Keratinocyte (primary cell): ENCODE measurements at regions not wholly inside any gene's neighbourhood (a gene's known extent, or its start where the extent isn't known, plus 50 kb on each side); places are given as distances from the start of the nearest gene placed in this dataset.

Experiments
- DNase-seq: peaks from one replicate; pipeline ENCODE4 v3.0.0-alpha.2; 2011; ENCODE audit warnings: low read depth, missing footprints, low spot score
- FAIRE-seq: peaks from 2 replicates; lab custom pipeline; 2011; peaks lifted over from hg19 to GRCh38; lab: Jason Lieb, UNC
- H2AFZ ChIP-seq: 2 replicates; pipeline ENCODE4 v1.6.0; 2012; ENCODE audit warnings: low read length, control low read depth, inconsistent platforms; ENCODE audit not compliant: control insufficient read depth
- H3K27ac ChIP-seq: 2 replicates; pipeline ENCODE4 v1.5.1; 2011; ENCODE audit warnings: low read length; ENCODE audit not compliant: control insufficient read depth, insufficient read depth
- H3K27me3 ChIP-seq: 3 replicates; pipeline ENCODE4 v1.6.0; 2011; ENCODE audit warnings: low read length; ENCODE audit not compliant: control insufficient read depth, insufficient read depth; ENCODE audit errors: extremely low read depth
- H3K36me3 ChIP-seq, 2 experiments: 2 replicates in 1 of 2; 3 replicates in 1 of 2; pipeline ENCODE4 v1.5.1; 2011; ENCODE audit warnings: low read length in 2 of 2, mild to moderate bottlenecking in 1 of 2; ENCODE audit not compliant: control insufficient read depth in 2 of 2, insufficient read depth in 2 of 2; ENCODE audit errors: extremely low read depth in 1 of 2
- H3K4me1 ChIP-seq: 3 replicates; pipeline ENCODE4 v1.5.1; 2011; ENCODE audit warnings: low read length; ENCODE audit not compliant: control insufficient read depth, insufficient read depth; ENCODE audit errors: extremely low read depth
- H3K4me2 ChIP-seq: 3 replicates; pipeline ENCODE4 v1.6.0; 2011; ENCODE audit warnings: low read depth, low read length; ENCODE audit not compliant: control insufficient read depth, insufficient read depth; ENCODE audit errors: extremely low read depth
- H3K4me3 ChIP-seq, 3 experiments: fragments of 200-600 bp in 1 of 3; sonication (generic) in 1 of 3; 2 replicates in 2 of 3; 3 replicates in 1 of 3; pipeline ENCODE4 v1.5.1; 2011 to 2016; ENCODE audit warnings: low read length in 3 of 3, mild to moderate bottlenecking in 3 of 3, control low read depth in 2 of 3, inconsistent platforms in 1 of 3, low read depth in 1 of 3, mixed read lengths in 1 of 3, mixed run types in 1 of 3, moderate library complexity in 1 of 3; ENCODE audit not compliant: control insufficient read depth in 2 of 3, insufficient read depth in 2 of 3; ENCODE audit errors: extremely low read depth in 1 of 3
- H3K79me2 ChIP-seq: 2 replicates; pipeline ENCODE4 v1.6.0; 2012; ENCODE audit warnings: low read length; ENCODE audit not compliant: control insufficient read depth, insufficient read depth
- H3K9ac ChIP-seq: 3 replicates; pipeline ENCODE4 v1.6.0; 2011; ENCODE audit warnings: low read length; ENCODE audit not compliant: control insufficient read depth, insufficient read depth; ENCODE audit errors: extremely low read depth
- H3K9me1 ChIP-seq: 3 replicates; pipeline ENCODE4 v1.6.0; 2011; ENCODE audit warnings: low read length; ENCODE audit not compliant: control insufficient read depth, insufficient read depth; ENCODE audit errors: extremely low read depth
- H3K9me3 ChIP-seq: 2 replicates; pipeline ENCODE4 v1.5.1; 2012; ENCODE audit warnings: low read depth, low read length; ENCODE audit not compliant: control insufficient read depth
- H4K20me1 ChIP-seq: 3 replicates; pipeline ENCODE4 v1.6.0; 2011; ENCODE audit warnings: low read length; ENCODE audit not compliant: control insufficient read depth, insufficient read depth; ENCODE audit errors: extremely low read depth
- CTCF ChIP-seq, 3 experiments: IDR thresholded peaks in 1 of 3; conservative IDR thresholded peaks in 1 of 3; optimal IDR thresholded peaks in 1 of 3; 2 replicates in 2 of 3; 3 replicates in 1 of 3; pipeline versions ENCODE3 to v1.5.1; 2011; ENCODE audit warnings: low read length in 3 of 3, mild to moderate bottlenecking in 3 of 3, moderate library complexity in 2 of 3, control low read depth in 1 of 3, inconsistent platforms in 1 of 3; ENCODE audit not compliant: insufficient read depth in 2 of 3; ENCODE audit errors: extremely low read depth in 1 of 3
- EZH2 ChIP-seq: IDR thresholded peaks from one replicate; pipeline ENCODE4 v1.6.1; 2012; ENCODE audit warnings: inconsistent platforms, mild to moderate bottlenecking, low read length, moderate library complexity
- dilution Hi-C: fragments of 300-500 bp; cut with MboI; formaldehyde crosslinking; loops from one replicate; pipeline ENCODE4 v1.7.0; 2020; ENCODE audit warnings: low sequenced_read_pairs; ENCODE audit not compliant: extremely low pct_ligation_motif_present

DNA sequence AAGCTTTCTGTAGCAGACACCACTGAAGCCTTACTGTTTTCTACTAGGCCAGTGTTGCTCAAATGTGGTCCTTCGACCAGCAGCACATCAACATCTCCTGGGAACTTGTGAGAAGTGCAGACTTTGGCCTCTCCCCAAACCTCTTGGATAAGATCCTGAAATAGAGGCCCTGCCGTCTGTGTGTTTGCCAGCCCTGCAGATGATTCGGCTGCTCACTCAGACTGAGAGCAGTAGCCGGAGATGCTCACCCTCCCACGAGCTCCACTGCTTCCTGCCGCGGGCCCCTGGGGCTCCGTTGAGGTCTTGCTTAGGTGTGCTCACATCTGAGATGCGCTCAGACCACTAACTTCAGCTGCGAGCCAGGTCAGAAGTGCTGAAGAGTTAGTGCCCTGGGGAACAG lies 129.5 kb upstream of the SSTR4 start:
- dilution Hi-C loops: no loop called here

DNA sequence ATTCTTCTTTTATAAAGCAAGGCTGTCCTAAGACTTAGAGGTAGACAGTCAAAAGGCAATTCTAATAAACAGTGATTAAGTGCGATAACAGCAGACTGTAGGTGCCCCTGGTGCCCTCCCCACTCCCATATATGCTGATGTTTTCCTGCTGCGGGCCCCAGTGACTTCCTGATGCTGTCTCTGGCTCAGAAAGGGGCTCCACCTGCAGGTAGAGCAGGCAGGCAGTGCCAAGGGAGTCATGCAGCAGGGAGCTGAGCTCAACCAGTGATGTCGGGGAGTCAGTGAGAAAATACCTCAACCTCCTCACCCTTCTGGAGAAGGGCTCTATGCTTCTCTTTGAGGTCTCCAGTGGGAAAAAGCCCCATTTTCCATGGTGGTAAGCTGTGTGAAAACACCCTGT lies 126.7 kb upstream of the SSTR4 start:
- FAIRE-seq: no peak
- no peaks in the 10 kb centered on the region for H3K79me2 ChIP-seq
- no peak overlapping the region for H3K27ac ChIP-seq

More for the DNA sequence above, 129.5 kb upstream of the SSTR4 start:
- Histone ChIP-seq H3K9me1 (no peaks in the 10 kb centered on the region), H2AFZ (no peak overlapping the region), H3K9me3 (no peaks in the 10 kb centered on the region), H4K20me1 (no peaks in the 10 kb centered on the region), H3K36me3 (no peaks in the 10 kb centered on the region), H3K4me3 (no peak overlapping the region), H3K9ac (no peak overlapping the region), H3K79me2 (no peaks in the 10 kb centered on the region), H3K27ac (no peak overlapping the region), H3K4me2 (no peak overlapping the region), H3K4me1 (no peaks in the 10 kb centered on the region), H3K27me3 (peaks cover 6% of the 10 kb centered on the region)
- no peak for TF ChIP-seq EZH2
- no peak for TF ChIP-seq CTCF (optimal IDR thresholded peaks at IDR 0.05 in 1 of 3, IDR thresholded peaks at IDR 0.05 in 1 of 3, conservative IDR thresholded peaks at IDR 0.05 in 1 of 3; ENCODE audit: extremely low read depth in 1 of 3, insufficient read depth in 2 of 3, low read length in 3 of 3)
- DNase-seq (no peak), FAIRE-seq (no peak)

More for the DNA sequence above, 126.7 kb upstream of the SSTR4 start:
- DNase-seq: no peak
- H3K36me3 ChIP-seq: no peaks in the 10 kb centered on the region
- no peaks in the 10 kb centered on the region for H4K20me1 ChIP-seq
- no peaks in the 10 kb centered on the region for H3K9me3 ChIP-seq
- no peak overlapping the region for H3K9ac ChIP-seq
- no peak overlapping the region for H3K4me2 ChIP-seq
- dilution Hi-C loops: no loop called here
- H3K4me1 ChIP-seq: no peaks in the 10 kb centered on the region
- H3K9me1 ChIP-seq: no peaks in the 10 kb centered on the region
- TF ChIP-seq CTCF (optimal IDR thresholded peaks at IDR 0.05 in 1 of 3, IDR thresholded peaks at IDR 0.05 in 1 of 3, conservative IDR thresholded peaks at IDR 0.05 in 1 of 3; ENCODE audit: extremely low read depth in 1 of 3, insufficient read depth in 2 of 3, low read length in 3 of 3) (peak in 1 of 3 experiments; percentile 20), EZH2 (no peak)
- no peak overlapping the region for H2AFZ ChIP-seq
- H3K27me3 ChIP-seq: peaks cover 6% of the 10 kb centered on the region
- H3K4me3 ChIP-seq: no peak overlapping the region
